Tibial nerve (tissue), 4 donors: ENCODE measurements at regions not wholly inside any gene's neighbourhood (a gene's known extent, or its start where the extent isn't known, plus 50 kb on each side); places are given as distances from the start of the nearest gene placed in this dataset.

Experiments used
- DNase-seq, 2 donors: peaks; one replicate each; pipeline ENCODE4 v3.0.0-alpha.2; 2019; ENCODE audit warnings: low spot score in 2 of 2
- H3K27ac ChIP-seq, 4 donors: fragments of 200-600 bp; sonication (generic) in 3 of 4; one replicate each; pipeline ENCODE4 v1.5.1; 2017 to 2019; ENCODE audit warnings: mild to moderate bottlenecking in 1 of 4
- H3K27me3 ChIP-seq, 2 donors: fragments of 200-600 bp; sonication (generic) in 1 of 2; one replicate each; pipeline versions ENCODE4 v1.5.1 to v1.6.0; 2017 to 2019
- H3K36me3 ChIP-seq, 3 donors: fragments of 200-600 bp; sonication (generic); one replicate each; pipeline ENCODE4 v1.5.1; 2018 to 2019
- H3K4me1 ChIP-seq, 4 donors: fragments of 200-600 bp; sonication (generic) in 3 of 4; one replicate each; pipeline ENCODE4 v1.5.1; 2017 to 2019
- H3K4me3 ChIP-seq, 4 donors: fragments of 200-600 bp; sonication (generic) in 3 of 4; one replicate each; pipeline ENCODE4 v1.5.1; 2017 to 2019; ENCODE audit warnings: mild to moderate bottlenecking in 1 of 4, moderate library complexity in 1 of 4
- H3K9me3 ChIP-seq, 4 donors: fragments of 200-600 bp; sonication (generic) in 3 of 4; one replicate each; pipeline ENCODE4 v1.5.1; 2017 to 2019
- EP300 ChIP-seq, 2 donors: sonication (generic); formaldehyde crosslinking; IDR thresholded peaks; one replicate each; pipeline ENCODE4 v1.6.1; 2017; ENCODE audit warnings: antibody characterized with exemption in 2 of 2, mild to moderate bottlenecking in 1 of 2
- POLR2A ChIP-seq, 2 donors: fragments of 450-650 bp; IDR thresholded peaks; one replicate each; pipeline ENCODE4 v1.6.1; 2017; ENCODE audit warnings: antibody characterized with exemption in 2 of 2, mild to moderate bottlenecking in 2 of 2, moderate library complexity in 2 of 2
- WGBS, 2 donors: methylation state at CpG; one replicate each; pipeline ENCODE4 v1.1.5; 2018; 5-methylcytosine and 5-hydroxymethylcytosine counted together
- TF ChIP-seq, protein P1 (sequence below), 5 experiments: fragments of 200-600 bp in 3 of 5; fragments of 450-650 bp in 2 of 5; sonication (generic) in 3 of 5; IDR thresholded peaks; one replicate each; pipeline ENCODE4 v1.5.1; 2016 to 2019; ENCODE audit warnings: antibody characterized with exemption in 5 of 5, mild to moderate bottlenecking in 3 of 5, moderate library complexity in 2 of 5

DNA sequence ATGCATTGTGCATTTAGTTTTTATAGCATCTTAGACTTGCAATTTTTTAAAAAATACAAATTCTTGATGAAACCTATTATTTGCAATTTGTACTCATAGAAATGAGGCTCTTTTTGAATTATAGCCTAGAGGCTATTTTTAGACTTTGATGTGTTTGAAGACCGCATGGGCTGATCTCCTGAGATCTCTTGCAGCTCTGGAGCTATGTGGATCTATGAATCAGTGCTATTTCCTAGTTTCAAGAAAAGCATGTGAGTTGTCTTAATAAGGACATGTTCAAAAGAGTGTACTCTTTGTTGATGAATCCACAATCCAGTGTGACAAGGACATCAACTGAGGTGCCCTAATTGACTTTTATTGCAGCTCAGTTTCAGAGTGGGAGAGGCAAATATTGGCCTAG is 620.5 kb downstream of the ETS1 start:
- WGBS, 2 donors, result 57 to 58% methylated on average over 1 of the region's 1 CpG
- no peak overlapping the region for H3K4me3 ChIP-seq
- DNase-seq, result no peak
- no peaks in the 10 kb centered on the region for H3K27me3 ChIP-seq
- no peaks in the 10 kb centered on the region for H3K9me3 ChIP-seq
- no peaks in the 10 kb centered on the region for H3K36me3 ChIP-seq
- H3K27ac ChIP-seq, result no peak overlapping the region
- H3K4me1 ChIP-seq, result no peaks in the 10 kb centered on the region
- no peak for TF ChIP-seq POLR2A (IDR thresholded peaks at IDR 0.05)
- TF ChIP-seq, protein P1, sequence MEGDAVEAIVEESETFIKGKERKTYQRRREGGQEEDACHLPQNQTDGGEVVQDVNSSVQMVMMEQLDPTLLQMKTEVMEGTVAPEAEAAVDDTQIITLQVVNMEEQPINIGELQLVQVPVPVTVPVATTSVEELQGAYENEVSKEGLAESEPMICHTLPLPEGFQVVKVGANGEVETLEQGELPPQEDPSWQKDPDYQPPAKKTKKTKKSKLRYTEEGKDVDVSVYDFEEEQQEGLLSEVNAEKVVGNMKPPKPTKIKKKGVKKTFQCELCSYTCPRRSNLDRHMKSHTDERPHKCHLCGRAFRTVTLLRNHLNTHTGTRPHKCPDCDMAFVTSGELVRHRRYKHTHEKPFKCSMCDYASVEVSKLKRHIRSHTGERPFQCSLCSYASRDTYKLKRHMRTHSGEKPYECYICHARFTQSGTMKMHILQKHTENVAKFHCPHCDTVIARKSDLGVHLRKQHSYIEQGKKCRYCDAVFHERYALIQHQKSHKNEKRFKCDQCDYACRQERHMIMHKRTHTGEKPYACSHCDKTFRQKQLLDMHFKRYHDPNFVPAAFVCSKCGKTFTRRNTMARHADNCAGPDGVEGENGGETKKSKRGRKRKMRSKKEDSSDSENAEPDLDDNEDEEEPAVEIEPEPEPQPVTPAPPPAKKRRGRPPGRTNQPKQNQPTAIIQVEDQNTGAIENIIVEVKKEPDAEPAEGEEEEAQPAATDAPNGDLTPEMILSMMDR (IDR thresholded peaks at IDR 0.05), result no peak
- TF ChIP-seq EP300 (IDR thresholded peaks at IDR 0.05), result no peak

GRCh38 chr11:127965939-127966668 is 621.3 kb downstream of the ETS1 start:
- 74 to 92% methylated on average over 2 of the region's 2 CpGs for WGBS, 2 donors

DNA sequence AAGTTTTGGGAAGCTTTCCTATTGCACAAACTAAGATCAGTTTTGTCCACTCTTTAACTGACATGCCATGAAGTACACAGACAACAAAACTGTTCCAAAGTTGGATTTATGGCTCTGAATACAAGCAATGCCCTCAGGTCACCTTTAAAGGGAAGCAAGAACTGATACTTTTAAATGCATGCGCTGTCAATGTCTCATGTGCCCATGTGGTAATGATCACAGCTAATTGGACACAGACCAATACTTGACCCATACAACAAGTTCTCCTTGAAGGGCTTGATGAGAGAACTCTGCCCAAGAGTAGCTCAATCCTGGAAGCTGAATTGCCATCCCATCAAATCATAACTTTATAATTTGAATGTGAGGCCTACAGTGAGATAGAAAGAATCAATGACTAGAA is 624.9 kb downstream of the ETS1 start:
- H3K4me1 ChIP-seq, result no peaks in the 10 kb centered on the region
- no peaks in the 10 kb centered on the region for H3K9me3 ChIP-seq
- no peak overlapping the region for H3K4me3 ChIP-seq
- TF ChIP-seq POLR2A (IDR thresholded peaks at IDR 0.05) (no peak), EP300 (IDR thresholded peaks at IDR 0.05) (no peak)
- TF ChIP-seq, protein P1 (IDR thresholded peaks at IDR 0.05), result no peak
- no peaks in the 10 kb centered on the region for H3K36me3 ChIP-seq
- no peak for DNase-seq
- WGBS, 2 donors, result 24 to 46% methylated on average over 1 of the region's 1 CpG
- H3K27me3 ChIP-seq, result no peaks in the 10 kb centered on the region
- no peak overlapping the region for H3K27ac ChIP-seq

More at GRCh38 chr11:127965939-127966668, 621.3 kb downstream of the ETS1 start:
- Histone ChIP-seq H3K27ac (no peak overlapping the region), H3K27me3 (no peaks in the 10 kb centered on the region), H3K4me3 (no peak overlapping the region), H3K36me3 (no peaks in the 10 kb centered on the region), H3K4me1 (no peaks in the 10 kb centered on the region), H3K9me3 (no peaks in the 10 kb centered on the region)
- no peak for DNase-seq
- TF ChIP-seq POLR2A (IDR thresholded peaks at IDR 0.05) (no peak), EP300 (IDR thresholded peaks at IDR 0.05) (no peak)
- TF ChIP-seq, protein P1 (IDR thresholded peaks at IDR 0.05), result no peak

GRCh38 chr11:127950162-127950561 is 637.2 kb downstream of the ETS1 start:
- 47 to 53% methylated on average over 2 of the region's 2 CpGs for WGBS, 2 donors
- no peak for TF ChIP-seq EP300 (IDR thresholded peaks at IDR 0.05)
- TF ChIP-seq, protein P1 (IDR thresholded peaks at IDR 0.05), result no peak
- TF ChIP-seq POLR2A (IDR thresholded peaks at IDR 0.05), result no peak
- DNase-seq, result no peak
- H3K4me3 ChIP-seq, result no peak overlapping the region
- H3K9me3 ChIP-seq, result no peaks in the 10 kb centered on the region
- no peaks in the 10 kb centered on the region for H3K36me3 ChIP-seq
- no peaks in the 10 kb centered on the region for H3K4me1 ChIP-seq
- no peak overlapping the region for H3K27ac ChIP-seq
- H3K27me3 ChIP-seq, result no peaks in the 10 kb centered on the region

- TF ChIP-seq EP300 (IDR thresholded peaks at IDR 0.05) (no peak), POLR2A (IDR thresholded peaks at IDR 0.05) (no peak)
- TF ChIP-seq, protein P1 (IDR thresholded peaks at IDR 0.05), result no peak
- H3K36me3 ChIP-seq, result no peaks in the 10 kb centered on the region
- no peak overlapping the region for H3K27ac ChIP-seq
- H3K4me3 ChIP-seq, result no peak overlapping the region
- WGBS, 2 donors, result 72 to 77% methylated on average over 4 of the region's 4 CpGs
- H3K4me1 ChIP-seq, result no peaks in the 10 kb centered on the region
- H3K9me3 ChIP-seq, result no peaks in the 10 kb centered on the region
- no peaks in the 10 kb centered on the region for H3K27me3 ChIP-seq
- DNase-seq, result no peak
Observed at GRCh38 chr11:127943763-127944162, 643.6 kb downstream of the ETS1 start.
